Esophagus squamous epithelium (tissue), 5 donors: ENCODE measurements at regions not wholly inside any gene's neighbourhood (a gene's known extent, or its start where the extent isn't known, plus 50 kb on each side); places are given as distances from the start of the nearest gene placed in this dataset.

Source experiments
- DNase-seq: peaks from one replicate; lab custom pipeline; 2025; lab: John Stamatoyannopoulos, UW
- H3K27ac ChIP-seq, 4 donors: fragments of 200-600 bp; sonication (generic); one replicate each; pipeline ENCODE4 v1.5.1; 2016 to 2019; ENCODE audit warnings: mild to moderate bottlenecking in 1 of 4
- H3K27me3 ChIP-seq, 4 donors: fragments of 200-600 bp; sonication (generic); 1 replicate in 3 of 4; 2 replicates in 1 of 4; pipeline versions ENCODE4 v1.5.1 to v1.6.0; 2017 to 2021; ENCODE audit warnings: antibody characterized with exemption in 1 of 4
- H3K36me3 ChIP-seq, 3 donors: fragments of 200-600 bp; sonication (generic); one replicate each; pipeline ENCODE4 v1.5.1; 2016 to 2019
- H3K4me1 ChIP-seq, 3 donors: fragments of 200-600 bp; sonication (generic); one replicate each; pipeline ENCODE4 v1.5.1; 2017 to 2019
- H3K4me3 ChIP-seq, 4 donors: fragments of 200-600 bp; sonication (generic); 1 replicate in 3 of 4; 2 replicates in 1 of 4; pipeline ENCODE4 v1.5.1; 2016 to 2019; ENCODE audit warnings: mild to moderate bottlenecking in 2 of 4, moderate library complexity in 1 of 4
- H3K9me3 ChIP-seq, 3 donors: fragments of 200-600 bp; sonication (generic); one replicate each; pipeline ENCODE4 v1.5.1; 2016 to 2019
- POLR2A ChIP-seq, 4 donors: fragments of 450-650 bp; IDR thresholded peaks; one replicate each; pipeline ENCODE4 v1.6.1; 2017; ENCODE audit warnings: antibody characterized with exemption in 4 of 4, mild to moderate bottlenecking in 4 of 4, moderate library complexity in 3 of 4
- WGBS, 2 donors: methylation state at CpG; one replicate each; pipeline ENCODE4 v1.1.5; 2018; 5-methylcytosine and 5-hydroxymethylcytosine counted together
- intact Hi-C: fragments of 100-400 bp; cut with DNase I; formaldehyde crosslinking; loops from one replicate; pipeline ENCODE4 v1.15.0; 2022
- TF ChIP-seq, protein P1 (sequence below), 6 experiments: fragments of 450-650 bp in 4 of 6; fragments of 200-600 bp in 2 of 6; sonication (generic) in 2 of 6; IDR thresholded peaks; one replicate each; pipeline ENCODE4 v1.5.1; 2016 to 2019; ENCODE audit warnings: antibody characterized with exemption in 6 of 6, mild to moderate bottlenecking in 4 of 6, moderate library complexity in 4 of 6
- donor health status: DM: yes; HTN: yes; CAD: no.

DNA sequence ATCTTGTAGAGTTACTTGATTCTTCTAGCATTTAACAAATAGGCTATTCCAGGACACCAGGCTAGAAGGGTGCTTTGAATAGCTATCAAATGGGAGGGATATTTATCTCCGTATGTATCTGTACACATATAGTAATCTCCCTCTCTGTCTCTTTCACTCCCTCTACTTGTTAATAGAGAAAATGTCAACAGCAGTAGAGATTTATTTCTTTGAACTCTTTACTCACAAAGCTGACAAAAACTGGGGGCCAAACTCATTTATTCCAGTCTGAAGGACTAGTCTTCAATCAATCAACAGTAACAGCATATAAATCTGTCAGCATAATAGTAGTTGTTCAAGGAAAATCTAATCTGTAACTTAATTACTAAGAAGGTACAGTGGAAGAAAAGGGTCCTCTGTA lies 78.2 kb upstream of the FER start:
- Histone ChIP-seq H3K27ac (no peak overlapping the region), H3K9me3 (no peaks in the 10 kb centered on the region), H3K36me3 (no peaks in the 10 kb centered on the region), H3K4me1 (no peaks in the 10 kb centered on the region), H3K4me3 (no peak overlapping the region), H3K27me3 (no peaks in the 10 kb centered on the region)
- DNase-seq = no peak
- TF ChIP-seq, protein P1, sequence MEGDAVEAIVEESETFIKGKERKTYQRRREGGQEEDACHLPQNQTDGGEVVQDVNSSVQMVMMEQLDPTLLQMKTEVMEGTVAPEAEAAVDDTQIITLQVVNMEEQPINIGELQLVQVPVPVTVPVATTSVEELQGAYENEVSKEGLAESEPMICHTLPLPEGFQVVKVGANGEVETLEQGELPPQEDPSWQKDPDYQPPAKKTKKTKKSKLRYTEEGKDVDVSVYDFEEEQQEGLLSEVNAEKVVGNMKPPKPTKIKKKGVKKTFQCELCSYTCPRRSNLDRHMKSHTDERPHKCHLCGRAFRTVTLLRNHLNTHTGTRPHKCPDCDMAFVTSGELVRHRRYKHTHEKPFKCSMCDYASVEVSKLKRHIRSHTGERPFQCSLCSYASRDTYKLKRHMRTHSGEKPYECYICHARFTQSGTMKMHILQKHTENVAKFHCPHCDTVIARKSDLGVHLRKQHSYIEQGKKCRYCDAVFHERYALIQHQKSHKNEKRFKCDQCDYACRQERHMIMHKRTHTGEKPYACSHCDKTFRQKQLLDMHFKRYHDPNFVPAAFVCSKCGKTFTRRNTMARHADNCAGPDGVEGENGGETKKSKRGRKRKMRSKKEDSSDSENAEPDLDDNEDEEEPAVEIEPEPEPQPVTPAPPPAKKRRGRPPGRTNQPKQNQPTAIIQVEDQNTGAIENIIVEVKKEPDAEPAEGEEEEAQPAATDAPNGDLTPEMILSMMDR (IDR thresholded peaks at IDR 0.05) = no peak
- TF ChIP-seq POLR2A (IDR thresholded peaks at IDR 0.05) = no peak
- 75 to 90% methylated on average over 1 of the region's 1 CpG for WGBS, 2 donors
- intact Hi-C loops = no loop called here

DNA sequence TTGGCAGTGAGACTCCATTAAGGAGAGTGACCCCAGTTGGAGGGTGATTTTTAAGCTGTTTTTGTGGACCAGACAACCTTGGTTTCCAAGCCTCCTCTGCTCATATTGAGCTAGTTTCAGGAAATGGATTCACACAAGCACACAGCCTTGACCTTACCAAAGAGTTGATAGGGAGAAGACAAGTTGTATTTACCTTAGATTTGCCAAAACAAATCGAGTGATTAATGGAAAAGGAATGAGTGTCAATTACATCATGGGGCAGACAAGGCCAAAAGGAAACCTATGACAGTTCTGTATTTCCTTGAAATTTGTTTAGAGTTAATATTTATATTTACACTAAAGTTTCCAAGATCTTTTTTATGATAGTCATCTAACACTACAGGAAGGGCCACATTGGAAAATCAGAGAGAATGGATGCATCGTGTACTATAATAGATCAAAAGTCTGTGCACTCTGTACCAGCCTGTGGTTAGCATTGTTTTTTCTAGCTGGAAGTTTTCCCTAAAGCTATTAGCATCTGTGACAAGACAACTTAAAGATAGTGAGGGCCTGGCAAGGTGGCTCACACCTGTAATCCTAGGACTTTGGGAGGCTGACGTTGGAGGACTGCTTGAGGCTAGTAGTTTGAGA lies 86.0 kb upstream of the FER start:
- no peaks in the 10 kb centered on the region for H3K27me3 ChIP-seq
- H3K9me3 ChIP-seq = no peaks in the 10 kb centered on the region
- no peak overlapping the region for H3K27ac ChIP-seq
- H3K4me1 ChIP-seq = no peaks in the 10 kb centered on the region
- WGBS, 2 donors = 69 to 72% methylated on average over 3 of the region's 3 CpGs
- no peak overlapping the region for H3K4me3 ChIP-seq
- intact Hi-C loops = no loop called here
- TF ChIP-seq, protein P1 (IDR thresholded peaks at IDR 0.05) = no peak
- no peak for TF ChIP-seq POLR2A (IDR thresholded peaks at IDR 0.05)
- no peak for DNase-seq
- no peaks in the 10 kb centered on the region for H3K36me3 ChIP-seq

DNA sequence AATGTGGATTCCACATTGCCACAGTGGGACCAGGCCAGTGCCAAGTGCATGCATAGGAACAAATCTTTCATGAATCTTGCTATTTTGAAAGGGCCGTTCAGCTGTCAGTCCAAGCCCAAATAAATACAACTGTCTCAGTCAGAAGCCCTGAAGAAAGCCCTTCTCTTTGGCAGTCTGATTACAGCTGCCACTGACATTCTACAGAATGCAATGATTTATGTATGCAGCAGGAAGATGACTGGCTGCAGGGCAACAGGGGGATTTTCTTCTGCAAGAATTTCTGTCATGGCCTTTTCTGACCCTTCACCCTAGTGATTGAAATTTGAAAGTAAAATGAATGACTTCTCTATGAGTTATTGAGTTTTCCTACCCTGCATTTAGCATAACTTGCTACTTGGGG lies 86.7 kb upstream of the FER start:
- Histone ChIP-seq H3K27me3 (no peaks in the 10 kb centered on the region), H3K4me1 (no peaks in the 10 kb centered on the region), H3K36me3 (no peaks in the 10 kb centered on the region), H3K4me3 (no peak overlapping the region), H3K9me3 (no peaks in the 10 kb centered on the region), H3K27ac (no peak overlapping the region)
- intact Hi-C loops = no loop called here
- WGBS, 2 donors = 42 to 50% methylated on average over 1 of the region's 1 CpG
- no peak for DNase-seq
- TF ChIP-seq, protein P1 (IDR thresholded peaks at IDR 0.05) = no peak
- TF ChIP-seq POLR2A (IDR thresholded peaks at IDR 0.05) = no peak

DNA sequence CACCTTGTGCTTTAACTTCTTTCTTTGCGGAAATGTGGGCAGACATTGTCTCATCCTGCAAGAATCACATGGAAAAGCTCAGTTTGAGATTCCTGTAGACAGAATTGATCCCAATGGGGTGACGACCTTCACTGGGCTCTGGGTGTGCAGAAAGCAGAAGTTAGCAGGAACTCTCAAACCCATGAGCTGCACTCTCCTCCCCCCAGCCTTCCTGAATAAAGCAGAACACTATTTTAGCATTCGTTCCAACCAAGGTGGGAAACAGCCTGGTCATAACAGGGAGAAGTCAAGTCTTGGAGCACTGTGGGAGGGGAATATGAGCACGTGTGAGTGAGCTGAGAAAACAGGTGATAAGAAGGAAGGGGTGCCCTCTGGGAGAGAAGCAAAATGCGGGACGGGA lies 87.4 kb upstream of the FER start:
- intact Hi-C loops = no loop called here
- 76 to 86% methylated on average over 5 to 6 of the region's 6 CpGs for WGBS, 2 donors
- TF ChIP-seq, protein P1 (IDR thresholded peaks at IDR 0.05) = no peak
- no peak for TF ChIP-seq POLR2A (IDR thresholded peaks at IDR 0.05)

DNA sequence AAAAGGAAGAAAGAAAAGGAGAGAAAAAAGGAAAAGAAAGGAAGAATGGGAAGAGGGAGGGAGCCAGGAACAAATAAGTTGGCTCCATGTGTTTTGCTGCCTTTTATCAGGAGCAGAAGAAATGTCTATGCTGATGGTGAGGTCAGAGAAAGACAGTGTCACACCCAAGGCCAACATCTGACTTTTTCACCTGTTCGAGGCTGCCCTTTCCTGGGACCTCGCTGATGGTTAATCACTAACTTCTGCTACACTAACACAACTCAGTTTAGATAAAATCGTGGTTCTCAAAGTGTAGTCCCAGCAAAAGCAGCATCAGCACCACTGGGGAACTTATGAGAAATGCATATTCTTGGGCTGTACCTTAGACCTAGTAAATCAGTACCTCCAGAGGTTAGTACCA lies 88.2 kb upstream of the FER start:
- WGBS, 2 donors = 54 to 66% methylated on average over 3 of the region's 3 CpGs
- Histone ChIP-seq H3K9me3 (no peaks in the 10 kb centered on the region), H3K36me3 (no peaks in the 10 kb centered on the region), H3K4me1 (no peaks in the 10 kb centered on the region), H3K4me3 (no peak overlapping the region), H3K27me3 (no peaks in the 10 kb centered on the region), H3K27ac (no peak overlapping the region)
- intact Hi-C loops = no loop called here
- no peak for DNase-seq
- no peak for TF ChIP-seq POLR2A (IDR thresholded peaks at IDR 0.05)
- TF ChIP-seq, protein P1 (IDR thresholded peaks at IDR 0.05) = no peak

More for the DNA sequence above, 87.4 kb upstream of the FER start:
- Histone ChIP-seq H3K27me3 (no peaks in the 10 kb centered on the region), H3K36me3 (no peaks in the 10 kb centered on the region), H3K9me3 (no peaks in the 10 kb centered on the region), H3K4me1 (no peaks in the 10 kb centered on the region), H3K4me3 (no peak overlapping the region), H3K27ac (no peak overlapping the region)
- no peak for DNase-seq
